ENCODE measurements at regions not wholly inside any gene's neighbourhood (a gene's known extent, or its start where the extent isn't known, plus 50 kb on each side); places are given as distances from the start of the nearest gene placed in this dataset.

- Histone ChIP-seq H3K79me2 (ENCODE audit: control insufficient read depth, insufficient read depth, low read length) (no peaks in the 10 kb centered on the region), H3K4me3 (ENCODE audit: control insufficient read depth in 2 of 3, extremely low read depth in 1 of 3, insufficient read depth in 2 of 3, low read depth in 1 of 3, low read length in 3 of 3) (no peak overlapping the region), H4K20me1 (ENCODE audit: control insufficient read depth, extremely low read depth, insufficient read depth, low read length) (no peaks in the 10 kb centered on the region), H3K9me1 (ENCODE audit: control insufficient read depth, extremely low read depth, insufficient read depth, low read length) (no peaks in the 10 kb centered on the region), H3K27ac (ENCODE audit: control insufficient read depth, insufficient read depth, low read length) (no peak overlapping the region), H3K9me3 (ENCODE audit: control insufficient read depth, low read depth, low read length) (no peaks in the 10 kb centered on the region), H3K4me1 (ENCODE audit: control insufficient read depth, extremely low read depth, insufficient read depth, low read length) (no peaks in the 10 kb centered on the region), H3K27me3 (ENCODE audit: control insufficient read depth, extremely low read depth, insufficient read depth, low read length) (no peaks in the 10 kb centered on the region), H3K4me2 (ENCODE audit: control insufficient read depth, extremely low read depth, insufficient read depth, low read depth, low read length) (no peak overlapping the region), H3K9ac (ENCODE audit: control insufficient read depth, extremely low read depth, insufficient read depth, low read length) (no peak overlapping the region), H2AFZ (ENCODE audit: control insufficient read depth, low read length) (no peak overlapping the region), H3K36me3 (ENCODE audit: control insufficient read depth in 2 of 2, extremely low read depth in 1 of 2, insufficient read depth in 2 of 2, low read length in 2 of 2) (no peaks in the 10 kb centered on the region)
- dilution Hi-C loops (cut with MboI; ENCODE audit: extremely low pct_ligation_motif_present, low sequenced_read_pairs), result no loop called here
- no peak for FAIRE-seq
- no peak for TF ChIP-seq EZH2 (IDR thresholded peaks at IDR 0.05; ENCODE audit: low read length)
- no peak for TF ChIP-seq CTCF (optimal IDR thresholded peaks at IDR 0.05 in 1 of 3, IDR thresholded peaks at IDR 0.05 in 1 of 3, conservative IDR thresholded peaks at IDR 0.05 in 1 of 3; ENCODE audit: extremely low read depth in 1 of 3, insufficient read depth in 2 of 3, low read length in 3 of 3)
- DNase-seq (ENCODE audit: low read depth, low spot score), result no peak
These were observed 158.3 kb downstream of the PDCD6IP start for GRCh38 chr3:33956776-33957175.

GRCh38 chr3:33957176-33957575 is 158.7 kb downstream of the PDCD6IP start:
- Histone ChIP-seq H3K9me3 (ENCODE audit: control insufficient read depth, low read depth, low read length) (no peaks in the 10 kb centered on the region), H3K9ac (ENCODE audit: control insufficient read depth, extremely low read depth, insufficient read depth, low read length) (no peak overlapping the region), H3K4me3 (ENCODE audit: control insufficient read depth in 2 of 3, extremely low read depth in 1 of 3, insufficient read depth in 2 of 3, low read depth in 1 of 3, low read length in 3 of 3) (no peak overlapping the region), H3K79me2 (ENCODE audit: control insufficient read depth, insufficient read depth, low read length) (no peaks in the 10 kb centered on the region), H2AFZ (ENCODE audit: control insufficient read depth, low read length) (no peak overlapping the region), H3K36me3 (ENCODE audit: control insufficient read depth in 2 of 2, extremely low read depth in 1 of 2, insufficient read depth in 2 of 2, low read length in 2 of 2) (no peaks in the 10 kb centered on the region), H3K4me2 (ENCODE audit: control insufficient read depth, extremely low read depth, insufficient read depth, low read depth, low read length) (no peak overlapping the region), H3K27me3 (ENCODE audit: control insufficient read depth, extremely low read depth, insufficient read depth, low read length) (no peaks in the 10 kb centered on the region), H3K4me1 (ENCODE audit: control insufficient read depth, extremely low read depth, insufficient read depth, low read length) (no peaks in the 10 kb centered on the region), H3K9me1 (ENCODE audit: control insufficient read depth, extremely low read depth, insufficient read depth, low read length) (no peaks in the 10 kb centered on the region), H4K20me1 (ENCODE audit: control insufficient read depth, extremely low read depth, insufficient read depth, low read length) (no peaks in the 10 kb centered on the region), H3K27ac (ENCODE audit: control insufficient read depth, insufficient read depth, low read length) (no peak overlapping the region)
- dilution Hi-C loops (cut with MboI; ENCODE audit: extremely low pct_ligation_motif_present, low sequenced_read_pairs), result no loop called here
- DNase-seq (ENCODE audit: low read depth, low spot score) (no peak), FAIRE-seq (no peak)
- TF ChIP-seq CTCF (optimal IDR thresholded peaks at IDR 0.05 in 1 of 3, IDR thresholded peaks at IDR 0.05 in 1 of 3, conservative IDR thresholded peaks at IDR 0.05 in 1 of 3; ENCODE audit: extremely low read depth in 1 of 3, insufficient read depth in 2 of 3, low read length in 3 of 3), result no peak
- TF ChIP-seq EZH2 (IDR thresholded peaks at IDR 0.05; ENCODE audit: low read length), result no peak

Data from keratinocyte (primary cell).